ENCODE measurements at regions not wholly inside any gene's neighbourhood (a gene's known extent, or its start where the extent isn't known, plus 50 kb on each side); places are given as distances from the start of the nearest gene placed in this dataset.

GRCh38 chr1:199784138-199784895, 243.2 kb upstream of the NR5A2 start:
- Histone ChIP-seq H2AFZ (ENCODE audit: low read depth, low read length, severe bottlenecking) (no peak overlapping the region), H3K9me2 (replicated peaks; ENCODE audit: insufficient read depth, low read length) (no peaks in the 10 kb centered on the region), H3K27ac (ENCODE audit: low read depth, low read length) (no peak overlapping the region), H3K36me3 (ENCODE audit: low read length) (no peaks in the 10 kb centered on the region), H3K9ac (ENCODE audit: low read length) (no peak overlapping the region), H3K9me3 (ENCODE audit: insufficient read depth, low read length) (no peaks in the 10 kb centered on the region), H3K4me3 (ENCODE audit: insufficient read depth, low read length, poor library complexity, severe bottlenecking) (no peak overlapping the region), H3K79me2 (ENCODE audit: insufficient read depth, low read length) (no peaks in the 10 kb centered on the region), H4K20me1 (ENCODE audit: low read depth, low read length) (no peaks in the 10 kb centered on the region), H3F3A (ENCODE audit: insufficient read depth) (no peaks in the 10 kb centered on the region), H3K27me3 (ENCODE audit: low read length) (no peaks in the 10 kb centered on the region), H3K4me2 (ENCODE audit: low read depth, low read length, poor library complexity, severe bottlenecking) (no peak overlapping the region)
- TF ChIP-seq, protein P1, sequence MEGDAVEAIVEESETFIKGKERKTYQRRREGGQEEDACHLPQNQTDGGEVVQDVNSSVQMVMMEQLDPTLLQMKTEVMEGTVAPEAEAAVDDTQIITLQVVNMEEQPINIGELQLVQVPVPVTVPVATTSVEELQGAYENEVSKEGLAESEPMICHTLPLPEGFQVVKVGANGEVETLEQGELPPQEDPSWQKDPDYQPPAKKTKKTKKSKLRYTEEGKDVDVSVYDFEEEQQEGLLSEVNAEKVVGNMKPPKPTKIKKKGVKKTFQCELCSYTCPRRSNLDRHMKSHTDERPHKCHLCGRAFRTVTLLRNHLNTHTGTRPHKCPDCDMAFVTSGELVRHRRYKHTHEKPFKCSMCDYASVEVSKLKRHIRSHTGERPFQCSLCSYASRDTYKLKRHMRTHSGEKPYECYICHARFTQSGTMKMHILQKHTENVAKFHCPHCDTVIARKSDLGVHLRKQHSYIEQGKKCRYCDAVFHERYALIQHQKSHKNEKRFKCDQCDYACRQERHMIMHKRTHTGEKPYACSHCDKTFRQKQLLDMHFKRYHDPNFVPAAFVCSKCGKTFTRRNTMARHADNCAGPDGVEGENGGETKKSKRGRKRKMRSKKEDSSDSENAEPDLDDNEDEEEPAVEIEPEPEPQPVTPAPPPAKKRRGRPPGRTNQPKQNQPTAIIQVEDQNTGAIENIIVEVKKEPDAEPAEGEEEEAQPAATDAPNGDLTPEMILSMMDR (IDR thresholded peaks at IDR 0.05; ENCODE audit: insufficient read depth, low read length, poor library complexity, severe bottlenecking) = no peak
- no peak for TF ChIP-seq EZH2phosphoT487 (conservative IDR thresholded peaks at IDR 0.05; ENCODE audit: low read length)

DNA sequence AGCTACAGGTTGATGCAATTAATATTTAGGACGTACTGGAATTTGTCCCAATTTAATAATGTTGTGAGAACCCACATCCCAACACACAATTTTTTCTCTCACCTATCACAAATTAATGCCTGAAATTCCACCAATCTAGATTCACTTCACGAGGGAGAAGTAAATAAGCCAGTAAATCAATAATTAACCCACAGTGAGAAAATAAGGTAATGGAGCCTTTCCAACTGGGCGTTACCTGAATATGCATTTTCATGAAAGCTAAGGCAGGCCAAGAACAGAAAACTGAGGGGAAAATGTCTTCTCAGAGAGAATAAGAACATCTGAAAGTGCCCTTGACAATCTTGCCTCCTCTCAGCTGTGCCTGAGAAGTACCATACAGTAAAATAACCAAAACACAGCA, 240.8 kb upstream of the NR5A2 start:
- H3K27me3 ChIP-seq (ENCODE audit: low read length) = no peaks in the 10 kb centered on the region
- TF ChIP-seq, protein P1 (IDR thresholded peaks at IDR 0.05; ENCODE audit: insufficient read depth, low read length, poor library complexity, severe bottlenecking) = no peak
- no peak for TF ChIP-seq EZH2phosphoT487 (conservative IDR thresholded peaks at IDR 0.05; ENCODE audit: low read length)
- H3K9me2 ChIP-seq (replicated peaks; ENCODE audit: insufficient read depth, low read length) = no peaks in the 10 kb centered on the region
- no peaks in the 10 kb centered on the region for H3K79me2 ChIP-seq (ENCODE audit: insufficient read depth, low read length)
- H2AFZ ChIP-seq (ENCODE audit: low read depth, low read length, severe bottlenecking) = no peak overlapping the region
- no peaks in the 10 kb centered on the region for H3F3A ChIP-seq (ENCODE audit: insufficient read depth)
- no peak overlapping the region for H3K9ac ChIP-seq (ENCODE audit: low read length)
- no peak overlapping the region for H3K4me3 ChIP-seq (ENCODE audit: insufficient read depth, low read length, poor library complexity, severe bottlenecking)
- H4K20me1 ChIP-seq (ENCODE audit: low read depth, low read length) = no peaks in the 10 kb centered on the region
- H3K4me2 ChIP-seq (ENCODE audit: low read depth, low read length, poor library complexity, severe bottlenecking) = no peak overlapping the region
- no peaks in the 10 kb centered on the region for H3K36me3 ChIP-seq (ENCODE audit: low read length)
- H3K27ac ChIP-seq (ENCODE audit: low read depth, low read length) = no peak overlapping the region
- H3K9me3 ChIP-seq (ENCODE audit: insufficient read depth, low read length) = no peaks in the 10 kb centered on the region

GRCh38 chr1:199789141-199789540, 238.4 kb upstream of the NR5A2 start:
- Histone ChIP-seq H3K79me2 (ENCODE audit: insufficient read depth, low read length) (no peaks in the 10 kb centered on the region), H3K9ac (ENCODE audit: low read length) (no peak overlapping the region), H3K4me3 (ENCODE audit: insufficient read depth, low read length, poor library complexity, severe bottlenecking) (no peak overlapping the region), H3K9me3 (ENCODE audit: insufficient read depth, low read length) (no peaks in the 10 kb centered on the region), H3K4me2 (ENCODE audit: low read depth, low read length, poor library complexity, severe bottlenecking) (no peak overlapping the region), H3K27ac (ENCODE audit: low read depth, low read length) (no peak overlapping the region), H2AFZ (ENCODE audit: low read depth, low read length, severe bottlenecking) (no peak overlapping the region), H3F3A (ENCODE audit: insufficient read depth) (no peaks in the 10 kb centered on the region), H4K20me1 (ENCODE audit: low read depth, low read length) (no peaks in the 10 kb centered on the region), H3K9me2 (replicated peaks; ENCODE audit: insufficient read depth, low read length) (no peaks in the 10 kb centered on the region), H3K27me3 (ENCODE audit: low read length) (no peaks in the 10 kb centered on the region), H3K36me3 (ENCODE audit: low read length) (no peaks in the 10 kb centered on the region)
- TF ChIP-seq, protein P1 (IDR thresholded peaks at IDR 0.05; ENCODE audit: insufficient read depth, low read length, poor library complexity, severe bottlenecking) = no peak
- TF ChIP-seq EZH2phosphoT487 (conservative IDR thresholded peaks at IDR 0.05; ENCODE audit: low read length) = no peak
